H1 (cell line): ENCODE measurements at regions not wholly inside any gene's neighbourhood (a gene's known extent, or its start where the extent isn't known, plus 50 kb on each side); places are given as distances from the start of the nearest gene placed in this dataset.

Experiments used
- CTCF ChIA-PET: fragments of 300-600 bp; sonication (Branson Sonifier 250); formaldehyde crosslinking; loops from one replicate; lab custom pipeline; 2021; ENCODE audit not compliant: partially characterized antibody; lab: Charles Lee
- POLR2A ChIA-PET: fragments of 300-600 bp; sonication (Branson Sonifier 250); formaldehyde crosslinking; loops from one replicate; lab custom pipeline; 2021; ENCODE audit warnings: inconsistent platforms; ENCODE audit not compliant: partially characterized antibody; lab: Charles Lee
- DNase-seq, 2 experiments: peaks; one replicate each; pipeline versions ENCODE4 v3.0.0 to v3.0.0-alpha.2; 2010 to 2022; ENCODE audit warnings: low spot score in 2 of 2, low read depth in 1 of 2, mixed read lengths in 1 of 2
- FAIRE-seq: peaks from 2 replicates; lab custom pipeline; 2011; peaks lifted over from hg19 to GRCh38; lab: Jason Lieb, UNC
- H2AFZ ChIP-seq: 2 replicates; pipeline ENCODE4 v1.8.1; 2012; ENCODE audit warnings: low read length, inconsistent platforms
- H2AK5ac ChIP-seq: 2 replicates; pipeline ENCODE4 v1.6.1; 2013; ENCODE audit warnings: low read depth, low read length
- H2BK120ac ChIP-seq: replicated peaks from 2 replicates; pipeline ENCODE3; 2013; ENCODE audit warnings: low read depth, low read length, inconsistent platforms
- H2BK12ac ChIP-seq: 2 replicates; pipeline ENCODE4 v1.6.1; 2013; ENCODE audit warnings: low read depth, low read length
- H2BK15ac ChIP-seq: 2 replicates; pipeline ENCODE4 v1.6.1; 2013; ENCODE audit warnings: low read length
- H2BK20ac ChIP-seq: 2 replicates; pipeline ENCODE4 v1.6.1; 2013; ENCODE audit warnings: low read length
- H2BK5ac ChIP-seq: 2 replicates; pipeline ENCODE4 v1.6.1; 2013; ENCODE audit warnings: low read depth, low read length
- H3K14ac ChIP-seq: 2 replicates; pipeline ENCODE4 v1.6.1; 2013; ENCODE audit warnings: inconsistent platforms; ENCODE audit not compliant: insufficient read length
- H3K18ac ChIP-seq: 2 replicates; pipeline ENCODE4 v1.6.1; 2013; ENCODE audit warnings: low read length; ENCODE audit errors: extremely low read depth
- H3K23ac ChIP-seq: 2 replicates; pipeline ENCODE4 v1.6.1; 2013; ENCODE audit warnings: inconsistent platforms; ENCODE audit not compliant: insufficient read length
- H3K23me2 ChIP-seq: 2 replicates; pipeline ENCODE4 v1.6.1; 2013; ENCODE audit warnings: low read depth, low read length
- H3K27ac ChIP-seq: 2 replicates; pipeline ENCODE4 v1.6.1; 2011; ENCODE audit warnings: low read depth, low read length, inconsistent platforms
- H3K27me3 ChIP-seq, 4 experiments: replicated peaks in 1 of 4; 1 replicate in 1 of 4; 2 replicates in 3 of 4; pipeline versions ENCODE4 v1.6.1 to v1.8.1; 2011 to 2013; ENCODE audit warnings: low read length in 3 of 4, mild to moderate bottlenecking in 3 of 4, inconsistent platforms in 2 of 4, mixed read lengths in 2 of 4, moderate library complexity in 1 of 4; ENCODE audit not compliant: control insufficient read depth in 3 of 4, insufficient read depth in 3 of 4; ENCODE audit errors: extremely low read depth in 1 of 4
- H3K36me3 ChIP-seq, 4 experiments: 2 replicates each; pipeline versions ENCODE4 v1.6.1 to v1.8.1; 2011 to 2013; ENCODE audit warnings: mild to moderate bottlenecking in 4 of 4, low read length in 3 of 4, moderate library complexity in 2 of 4, control low read depth in 1 of 4, inconsistent platforms in 1 of 4; ENCODE audit not compliant: insufficient read depth in 4 of 4, control insufficient read depth in 2 of 4
- H3K4ac ChIP-seq: replicated peaks from 2 replicates; pipeline ENCODE3; 2013; ENCODE audit warnings: low read length, low read depth, mixed read lengths, inconsistent platforms; ENCODE audit not compliant: insufficient read length
- H3K4me1 ChIP-seq, 4 experiments: replicated peaks in 1 of 4; 1 replicate in 1 of 4; 2 replicates in 3 of 4; pipeline versions ENCODE4 v1.6.1 to v1.8.1; 2011 to 2013; ENCODE audit warnings: low read length in 3 of 4, inconsistent platforms in 2 of 4, mixed read lengths in 1 of 4; ENCODE audit not compliant: insufficient read depth in 4 of 4, control insufficient read depth in 3 of 4
- H3K4me2 ChIP-seq, 2 experiments: 2 replicates each; pipeline versions ENCODE4 v1.6.1 to v1.8.1; 2011 to 2013; ENCODE audit warnings: low read depth in 2 of 2, low read length in 2 of 2, control low read depth in 1 of 2, inconsistent platforms in 1 of 2, mild to moderate bottlenecking in 1 of 2; ENCODE audit not compliant: insufficient read depth in 1 of 2
- H3K4me3 ChIP-seq, 4 experiments: fragments of 200-600, 300-600 bp in 1 of 4; sonication (generic), shearing (Covaris generic), sonication (Bioruptor Twin) in 1 of 4; 2 replicates each; pipeline versions ENCODE4 v1.5.1 to v1.8.1; 2011 to 2016; ENCODE audit warnings: low read length in 4 of 4, low read depth in 3 of 4, control low read depth in 2 of 4, inconsistent platforms in 2 of 4, mild to moderate bottlenecking in 2 of 4, mixed read lengths in 1 of 4, moderate library complexity in 1 of 4; ENCODE audit not compliant: insufficient read depth in 2 of 4; ENCODE audit errors: extremely low read depth in 1 of 4
- H3K56ac ChIP-seq: replicated peaks from 2 replicates; pipeline ENCODE3; 2013; ENCODE audit warnings: low read depth, mild to moderate bottlenecking, mixed read lengths, low read length, inconsistent platforms; ENCODE audit not compliant: insufficient read length
- H3K79me1 ChIP-seq: 2 replicates; pipeline ENCODE4 v1.6.1; 2013; ENCODE audit warnings: low read depth, low read length, control low read depth
- H3K79me2 ChIP-seq, 2 experiments: 2 replicates each; pipeline versions ENCODE4 v1.6.1 to v1.8.1; 2012 to 2013; ENCODE audit warnings: low read length in 2 of 2, mild to moderate bottlenecking in 2 of 2, inconsistent platforms in 1 of 2; ENCODE audit not compliant: insufficient read depth in 2 of 2, control insufficient read depth in 1 of 2
- H3K9ac ChIP-seq, 4 experiments: replicated peaks in 1 of 4; 1 replicate in 1 of 4; 2 replicates in 3 of 4; pipeline versions ENCODE4 v1.6.1 to v1.8.1; 2011 to 2013; ENCODE audit warnings: low read depth in 3 of 4, low read length in 3 of 4, control low read depth in 2 of 4, mild to moderate bottlenecking in 2 of 4, moderate library complexity in 2 of 4, inconsistent platforms in 1 of 4; ENCODE audit errors: extremely low read depth in 1 of 4
- H3K9me3 ChIP-seq, 2 experiments: 2 replicates each; pipeline versions ENCODE4 v1.6.1 to v1.8.1; 2012 to 2013; ENCODE audit warnings: mild to moderate bottlenecking in 2 of 2, moderate library complexity in 2 of 2, control low read depth in 1 of 2, inconsistent platforms in 1 of 2, low read depth in 1 of 2, low read length in 1 of 2, mixed read lengths in 1 of 2; ENCODE audit not compliant: insufficient read depth in 2 of 2
- H4K20me1 ChIP-seq, 2 experiments: replicated peaks in 1 of 2; 2 replicates each; pipeline versions ENCODE3 to v1.8.1; 2011 to 2013; ENCODE audit warnings: inconsistent platforms in 2 of 2, low read length in 2 of 2, mild to moderate bottlenecking in 1 of 2; ENCODE audit not compliant: insufficient read depth in 2 of 2, control insufficient read depth in 1 of 2
- H4K5ac ChIP-seq: 2 replicates; pipeline ENCODE4 v1.6.1; 2013; ENCODE audit warnings: low read length, low read depth, mixed read lengths, inconsistent platforms; ENCODE audit not compliant: insufficient read length
- H4K8ac ChIP-seq: 2 replicates; pipeline ENCODE4 v1.8.0; 2013; ENCODE audit warnings: mild to moderate bottlenecking, moderate library complexity, low read length, inconsistent platforms; ENCODE audit not compliant: insufficient read depth; ENCODE audit errors: extremely low read depth
- H4K91ac ChIP-seq: replicated peaks from 2 replicates; pipeline ENCODE3; 2013; ENCODE audit warnings: low read length, mixed read lengths, inconsistent platforms; ENCODE audit not compliant: insufficient read length
- CTCF ChIP-seq, 3 experiments: IDR thresholded peaks; 1 replicate in 2 of 3; 2 replicates in 1 of 3; pipeline versions ENCODE4 v1.5.1 to v1.6.1; 2011; ENCODE audit warnings: low read length in 3 of 3, mild to moderate bottlenecking in 3 of 3, inconsistent platforms in 2 of 3, low read depth in 1 of 3, moderate library complexity in 1 of 3; ENCODE audit not compliant: insufficient read depth in 1 of 3; ENCODE audit errors: control extremely low read depth in 1 of 3
- EP300 ChIP-seq, 2 experiments: IDR thresholded peaks; 1 replicate in 1 of 2; 2 replicates in 1 of 2; pipeline ENCODE4 v1.6.1; 2011 to 2012; ENCODE audit warnings: low read depth in 2 of 2, low read length in 2 of 2, mild to moderate bottlenecking in 2 of 2, borderline replicate concordance in 1 of 2, inconsistent platforms in 1 of 2, moderate library complexity in 1 of 2
- GTF2F1 ChIP-seq: IDR thresholded peaks from 2 replicates; pipeline ENCODE4 v1.6.1; 2012; ENCODE audit warnings: low read depth, low read length, improper control_type of control experiment, borderline replicate concordance
- POU5F1 ChIP-seq: IDR thresholded peaks from 2 replicates; pipeline ENCODE4 v1.6.1; 2011; ENCODE audit warnings: low read depth, mild to moderate bottlenecking, low read length, moderate library complexity
- TAF7 ChIP-seq: optimal IDR thresholded peaks from 2 replicates; pipeline ENCODE3; 2011; ENCODE audit warnings: low read depth, mild to moderate bottlenecking, inconsistent platforms, low read length, moderate library complexity, borderline replicate concordance
- ZNF274 ChIP-seq: IDR thresholded peaks from 2 replicates; pipeline ENCODE4 v1.7.0; 2012; ENCODE audit warnings: low read length, borderline replicate concordance; ENCODE audit errors: extremely low read depth
- WGBS, 2 experiments: shearing (Covaris generic) in 1 of 2; methylation state at CpG; one replicate each; pipeline versions ENCODE4 v1.1.6 to v1.1.7; 2013 to 2015; ENCODE audit warnings: low lambda C conversion rate in 2 of 2, mixed read lengths in 2 of 2, inconsistent platforms in 1 of 2, low coverage in 1 of 2, missing lambda C conversion rate in 1 of 2; ENCODE audit not compliant: insufficient replicate concordance in 2 of 2, insufficient coverage in 1 of 2, insufficient read length in 1 of 2; ENCODE audit errors: extremely low coverage in 1 of 2, missing lambda C conversion rate in 1 of 2; 5-methylcytosine and 5-hydroxymethylcytosine counted together

- Histone ChIP-seq H2BK20ac (no peak overlapping the region), H3K9me3 (no peaks in the 10 kb centered on the region), H3K9ac (no peak overlapping the region), H4K20me1 (no peaks in the 10 kb centered on the region), H3K4ac (no peak overlapping the region), H3K27me3 (no peaks in the 10 kb centered on the region), H2AFZ (no peak overlapping the region), H3K4me3 (no peak overlapping the region), H2BK12ac (no peak overlapping the region), H2BK15ac (no peak overlapping the region), H3K79me2 (no peaks in the 10 kb centered on the region), H4K8ac (no peak overlapping the region; the same call in 1 of the 2 replicates), H3K56ac (no peak overlapping the region), H3K14ac (no peak overlapping the region), H3K79me1 (no peaks in the 10 kb centered on the region), H4K5ac (no peak overlapping the region), H3K4me2 (no peak overlapping the region), H2BK120ac (no peak overlapping the region), H3K36me3 (no peaks in the 10 kb centered on the region), H3K18ac (no peak overlapping the region), H4K91ac (no peak overlapping the region), H2BK5ac (no peak overlapping the region), H3K27ac (no peak overlapping the region), H2AK5ac (no peak overlapping the region), H3K23ac (no peak overlapping the region), H3K23me2 (no peaks in the 10 kb centered on the region; the same call in 1 of the 2 replicates), H3K4me1 (no peaks in the 10 kb centered on the region)
- ChIA-PET POLR2A (no interaction called here), CTCF (interaction anchor here (0.9 to 1.4 kb wide), 4 partner anchors 10 to 120 kb away, joined by 3 to 4 read pairs (median 4); no protein-coding TSS in a partner anchor)
- FAIRE-seq (no peak), DNase-seq (no peak)
- WGBS, 2 experiments: 97% methylated on average over 13 of the region's 14 CpGs; no CpG with 5 or more reads in 1 of the 2 experiments
- TF ChIP-seq GTF2F1 (no peak), CTCF (IDR thresholded peaks at IDR 0.05; ENCODE audit: control extremely low read depth in 1 of 3, insufficient read depth in 1 of 3, low read depth in 1 of 3, low read length in 3 of 3) (no peak), EP300 (IDR thresholded peaks at IDR 0.05; ENCODE audit: borderline replicate concordance in 1 of 2, low read depth in 2 of 2, low read length in 2 of 2) (no peak), POU5F1 (no peak), ZNF274 (no peak), TAF7 (no peak)
Observed at GRCh38 chr18:78865771-78866310, 113.8 kb upstream of the SALL3 start.
